ENCODE measurements at regions not wholly inside any gene's neighbourhood (a gene's known extent, or its start where the extent isn't known, plus 50 kb on each side); places are given as distances from the start of the nearest gene placed in this dataset.

- H3K4me2 ChIP-seq = no peak overlapping the region
- no peak for TF ChIP-seq Cebpa-rat (IDR thresholded peaks at IDR 0.05)
These were observed 84.6 kb upstream of the GRIP1 start for GRCh38 chr12:66763467-66763866.

GRCh38 chr12:66765204-66765603 is 86.3 kb upstream of the GRIP1 start:
- no peak overlapping the region for H3K9ac ChIP-seq
- H3K4me3 ChIP-seq = no peak overlapping the region
- no peak overlapping the region for H3K27ac ChIP-seq
- peak overlapping the region in 6 of 11 experiments; percentile 6 to 32 (median 15); a peak in 4 of 22 replicates for H3K4me2 ChIP-seq
- peaks cover 5 to 17% (median 9%) of the 10 kb centered on the region in 10 experiments; a peak in 13 of 20 replicates for H3K4me1 ChIP-seq
- H3K9me3 ChIP-seq (replicated peaks in 1 of 11) = peaks cover 4 to 20% (median 9%) of the 10 kb centered on the region in 11 experiments
- H4K20me1 ChIP-seq = no peaks in the 10 kb centered on the region
- no peaks in the 10 kb centered on the region for H3K27me3 ChIP-seq
- no peak for TF ChIP-seq Cebpa-rat (IDR thresholded peaks at IDR 0.05)
- H3K36me3 ChIP-seq = 0 out of 22 replicates have a peak, but pooled peaks cover 0 to 4% (median 0%) of the 10 kb centered on the region in 11 experiments

More at GRCh38 chr12:66763467-66763866, 84.6 kb upstream of the GRIP1 start:
- peaks cover 19 to 33% (median 22%) of the 10 kb centered on the region in 11 experiments for H3K9me3 ChIP-seq (replicated peaks in 1 of 11)
- peaks cover 6 to 17% (median 12%) of the 10 kb centered on the region in 10 experiments; a peak in 16 of 20 replicates for H3K4me1 ChIP-seq
- H4K20me1 ChIP-seq = no peaks in the 10 kb centered on the region
- H3K27me3 ChIP-seq = no peaks in the 10 kb centered on the region
- no peak overlapping the region for H3K4me3 ChIP-seq
- no peak overlapping the region for H3K9ac ChIP-seq
- H3K27ac ChIP-seq = no peak overlapping the region
- 0 out of 22 replicates have a peak, but pooled peaks cover 0 to 4% (median 0%) of the 10 kb centered on the region in 11 experiments for H3K36me3 ChIP-seq

GRCh38 chr12:66767536-66767935 is 88.7 kb upstream of the GRIP1 start:
- Histone ChIP-seq H3K9me3 (replicated peaks in 1 of 11) (0 out of 22 replicates have a peak, but pooled peaks cover 0 to 3% (median 0%) of the 10 kb centered on the region in 11 experiments), H3K27ac (no peak overlapping the region), H3K27me3 (no peaks in the 10 kb centered on the region), H3K4me2 (peak overlapping the region in 1 of 11 experiments; percentile 23; a peak in 3 of 22 replicates), H3K4me1 (peaks cover 5 to 17% (median 9%) of the 10 kb centered on the region in 10 experiments; a peak in 13 of 20 replicates), H4K20me1 (no peaks in the 10 kb centered on the region), H3K36me3 (0 out of 22 replicates have a peak, but pooled peaks cover 0 to 4% (median 0%) of the 10 kb centered on the region in 11 experiments), H3K9ac (no peak overlapping the region), H3K4me3 (no peak overlapping the region)
- no peak for TF ChIP-seq Cebpa-rat (IDR thresholded peaks at IDR 0.05)

- H4K20me1 ChIP-seq = no peaks in the 10 kb centered on the region
- H3K9me3 ChIP-seq (replicated peaks in 1 of 11) = 0 out of 22 replicates have a peak, but pooled peaks cover 0 to 3% (median 0%) of the 10 kb centered on the region in 11 experiments
- TF ChIP-seq Cebpa-rat (IDR thresholded peaks at IDR 0.05) = no peak
- H3K4me1 ChIP-seq = peaks cover 5 to 17% (median 9%) of the 10 kb centered on the region in 10 experiments; a peak in 13 of 20 replicates
- no peak overlapping the region for H3K4me3 ChIP-seq
- no peak overlapping the region for H3K9ac ChIP-seq
- H3K36me3 ChIP-seq = 0 out of 22 replicates have a peak, but pooled peaks cover 0 to 4% (median 0%) of the 10 kb centered on the region in 11 experiments
- H3K4me2 ChIP-seq = peak overlapping the region in 1 of 11 experiments; percentile 34; a peak in 1 of 22 replicates
- no peaks in the 10 kb centered on the region for H3K27me3 ChIP-seq
- no peak overlapping the region for H3K27ac ChIP-seq
These were observed 89.4 kb upstream of the GRIP1 start for GRCh38 chr12:66768293-66768692.

- Histone ChIP-seq H3K27me3 (no peaks in the 10 kb centered on the region), H3K9ac (no peak overlapping the region), H3K4me1 (peaks cover 0 to 6% (median 0%) of the 10 kb centered on the region in 10 experiments; a peak in 3 of 20 replicates), H3K4me3 (no peak overlapping the region), H3K27ac (no peak overlapping the region), H3K9me3 (replicated peaks in 1 of 11) (0 out of 22 replicates have a peak, but pooled peaks cover 0 to 3% (median 0%) of the 10 kb centered on the region in 11 experiments), H4K20me1 (no peaks in the 10 kb centered on the region), H3K36me3 (no peaks in the 10 kb centered on the region), H3K4me2 (no peak overlapping the region)
- TF ChIP-seq Cebpa-rat (IDR thresholded peaks at IDR 0.05) = no peak
These were observed 96.1 kb upstream of the GRIP1 start for GRCh38 chr12:66774929-66775328.

GRCh38 chr12:66775871-66776270 is 97.0 kb upstream of the GRIP1 start:
- Histone ChIP-seq H3K36me3 (no peaks in the 10 kb centered on the region), H3K4me3 (no peak overlapping the region), H4K20me1 (no peaks in the 10 kb centered on the region), H3K4me2 (no peak overlapping the region), H3K27me3 (no peaks in the 10 kb centered on the region), H3K9ac (no peak overlapping the region), H3K4me1 (peaks cover 0 to 7% (median 0%) of the 10 kb centered on the region in 10 experiments; a peak in 3 of 20 replicates), H3K9me3 (replicated peaks in 1 of 11) (0 out of 22 replicates have a peak, but pooled peaks cover 0 to 2% (median 0%) of the 10 kb centered on the region in 11 experiments), H3K27ac (no peak overlapping the region)
- TF ChIP-seq Cebpa-rat (IDR thresholded peaks at IDR 0.05) = no peak

GRCh38 chr12:66776974-66777373 is 98.1 kb upstream of the GRIP1 start:
- H3K4me2 ChIP-seq = no peak overlapping the region

GRCh38 chr12:66779466-66779865 is 100.6 kb upstream of the GRIP1 start:
- H3K4me3 ChIP-seq = no peak overlapping the region
- H3K4me1 ChIP-seq = peaks cover 0 to 7% (median 0%) of the 10 kb centered on the region in 10 experiments; a peak in 3 of 20 replicates
- TF ChIP-seq Cebpa-rat (IDR thresholded peaks at IDR 0.05) = no peak
- no peak overlapping the region for H3K27ac ChIP-seq
- no peaks in the 10 kb centered on the region for H3K27me3 ChIP-seq
- H4K20me1 ChIP-seq = no peaks in the 10 kb centered on the region
- H3K36me3 ChIP-seq = no peaks in the 10 kb centered on the region
- H3K9me3 ChIP-seq (replicated peaks in 1 of 11) = no peaks in the 10 kb centered on the region
- no peak overlapping the region for H3K9ac ChIP-seq
- H3K4me2 ChIP-seq = peak overlapping the region in 2 of 11 experiments; percentile 16 to 41; a peak in 1 of 22 replicates

More at GRCh38 chr12:66776974-66777373, 98.1 kb upstream of the GRIP1 start:
- no peaks in the 10 kb centered on the region for H3K9me3 ChIP-seq (replicated peaks in 1 of 11)
- H3K4me3 ChIP-seq = no peak overlapping the region
- H3K9ac ChIP-seq = no peak overlapping the region
- no peak overlapping the region for H3K27ac ChIP-seq
- no peaks in the 10 kb centered on the region for H3K36me3 ChIP-seq
- TF ChIP-seq Cebpa-rat (IDR thresholded peaks at IDR 0.05) = no peak
- peaks cover 0 to 7% (median 0%) of the 10 kb centered on the region in 10 experiments; a peak in 3 of 20 replicates for H3K4me1 ChIP-seq
- H4K20me1 ChIP-seq = no peaks in the 10 kb centered on the region
- no peaks in the 10 kb centered on the region for H3K27me3 ChIP-seq

GRCh38 chr12:66786531-66787308 is 107.8 kb upstream of the GRIP1 start:
- no peaks in the 10 kb centered on the region for H3K27me3 ChIP-seq
- H3K36me3 ChIP-seq = no peaks in the 10 kb centered on the region
- H3K27ac ChIP-seq = no peak overlapping the region
- no peaks in the 10 kb centered on the region for H3K4me1 ChIP-seq
- no peaks in the 10 kb centered on the region for H3K9me3 ChIP-seq (replicated peaks in 1 of 11)
- no peak overlapping the region for H3K4me3 ChIP-seq
- no peak overlapping the region for H3K9ac ChIP-seq
- TF ChIP-seq Cebpa-rat (IDR thresholded peaks at IDR 0.05) = no peak
- no peaks in the 10 kb centered on the region for H4K20me1 ChIP-seq
- no peak overlapping the region for H3K4me2 ChIP-seq
